A673 (cell line): ENCODE measurements at regions not wholly inside any gene's neighbourhood (a gene's known extent, or its start where the extent isn't known, plus 50 kb on each side); places are given as distances from the start of the nearest gene placed in this dataset.
A peak's percentile ranks its signal among the peaks of the same experiment; 100 is the strongest.

Source experiments
- BruUV-seq: library from RNA; stranded (reverse); fragments of 400-500 nt; replicated peaks from 2 replicates; lab custom pipeline; 2021; lab: Mats Ljungman, UMichigan
- CTCF ChIA-PET: fragments of 300-600 bp; sonication (Branson Sonifier 250); formaldehyde crosslinking; loops from one replicate; lab custom pipeline; 2022; ENCODE audit warnings: antibody characterized with exemption; lab: Charles Lee
- POLR2A ChIA-PET: fragments of 300-600 bp; sonication (Branson Sonifier 250); formaldehyde crosslinking; loops from one replicate; lab custom pipeline; 2022; ENCODE audit warnings: antibody characterized with exemption; ENCODE audit not compliant: low non-redundant PET; lab: Charles Lee
- DNase-seq: peaks from one replicate; pipeline ENCODE4 v3.0.0-alpha.2; 2015; ENCODE audit warnings: low spot score
- H3K27ac ChIP-seq: fragments of 200-600 bp; sonication (generic); 2 replicates; pipeline ENCODE4 v1.5.1; 2016; ENCODE audit warnings: mixed run types, low read depth, mild to moderate bottlenecking, mixed read lengths, antibody characterized with exemption, low read length; ENCODE audit not compliant: poor library complexity, severe bottlenecking
- H3K27me3 ChIP-seq: fragments of 200-600 bp; sonication (generic); replicated peaks from 2 replicates; pipeline ENCODE4 v1.6.1; 2017; ENCODE audit warnings: mixed run types, low read depth, mild to moderate bottlenecking, mixed read lengths, antibody characterized with exemption, low read length; ENCODE audit not compliant: insufficient read depth, poor library complexity
- H3K36me3 ChIP-seq: fragments of 200-600 bp; sonication (generic); 2 replicates; pipeline ENCODE4 v1.6.1; 2016; ENCODE audit warnings: mixed run types, mild to moderate bottlenecking, mixed read lengths, antibody characterized with exemption, low read length; ENCODE audit not compliant: insufficient read depth, poor library complexity, severe bottlenecking
- H3K4me1 ChIP-seq: fragments of 200-600 bp; sonication (generic); 2 replicates; pipeline ENCODE4 v1.6.1; 2017; ENCODE audit warnings: mixed run types, mild to moderate bottlenecking, mixed read lengths, antibody characterized with exemption, low read length; ENCODE audit not compliant: insufficient read depth, poor library complexity, severe bottlenecking
- H3K4me3 ChIP-seq: fragments of 200-600 bp; sonication (generic); 2 replicates; pipeline ENCODE4 v1.5.1; 2016; ENCODE audit warnings: low read depth, mixed run types, mild to moderate bottlenecking, mixed read lengths, low read length; ENCODE audit not compliant: poor library complexity, severe bottlenecking
- H3K9me3 ChIP-seq: fragments of 200-600 bp; sonication (generic); 2 replicates; pipeline ENCODE4 v1.6.1; 2016; ENCODE audit warnings: mixed run types, low read depth, mild to moderate bottlenecking, mixed read lengths, antibody characterized with exemption, low read length; ENCODE audit not compliant: poor library complexity, severe bottlenecking
- CTCF ChIP-seq: fragments of 300-800, 200-600 bp; sonication (generic); conservative IDR thresholded peaks from 2 replicates; pipeline ENCODE4 v1.5.1; 2017; ENCODE audit warnings: low read depth, mild to moderate bottlenecking, antibody characterized with exemption, low read length, moderate library complexity, mixed read lengths
- EZH2 ChIP-seq: fragments of 200-600 bp; sonication (generic); IDR thresholded peaks from 2 replicates; pipeline ENCODE4 v1.6.1; 2017; ENCODE audit warnings: borderline replicate concordance, low read depth, mild to moderate bottlenecking, mixed read lengths, antibody characterized with exemption, low read length; ENCODE audit not compliant: poor library complexity, severe bottlenecking
- intact Hi-C: fragments of 100-400 bp; cut with micrococcal nuclease; formaldehyde crosslinking; loops from one replicate; pipeline ENCODE4 v1.10.0; 2022; ENCODE audit not compliant: unreplicated experiment

DNA sequence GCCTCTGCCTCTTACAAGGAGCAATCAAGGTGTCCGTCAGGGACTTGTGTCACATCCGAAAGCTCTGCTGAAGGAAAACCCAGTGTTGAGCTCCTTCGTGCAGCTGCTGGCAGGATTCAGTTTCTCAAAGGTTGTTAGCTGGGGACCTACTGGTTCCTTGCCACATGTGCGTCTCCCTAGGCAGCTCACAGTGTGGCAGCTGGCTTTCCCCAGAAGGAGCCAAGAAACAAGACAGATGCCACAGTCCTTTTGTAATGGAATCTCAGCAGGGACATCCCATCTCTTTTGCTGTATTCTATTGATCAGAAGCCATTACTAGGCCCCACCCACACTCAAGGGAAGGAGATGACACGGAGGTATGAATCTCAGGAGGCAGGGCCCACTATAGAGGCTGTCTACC is 488.8 kb downstream of the CD83 start:
- no peak overlapping the region for H3K27ac ChIP-seq
- no peak overlapping the region for H3K4me3 ChIP-seq
- POLR2A ChIA-PET, result no interaction called here
- BruUV-seq, result no TSS peak
- no peaks in the 10 kb centered on the region for H3K27me3 ChIP-seq
- H3K9me3 ChIP-seq, result no peaks in the 10 kb centered on the region
- no peaks in the 10 kb centered on the region for H3K4me1 ChIP-seq
- CTCF ChIA-PET, result no interaction called here
- intact Hi-C loops, result no loop called here
- H3K36me3 ChIP-seq, result no peaks in the 10 kb centered on the region
- DNase-seq, result no peak
- no peak for TF ChIP-seq EZH2
- TF ChIP-seq CTCF, result no peak

- POLR2A ChIA-PET, result no interaction called here
- Histone ChIP-seq H3K27me3 (no peaks in the 10 kb centered on the region), H3K4me3 (no peak overlapping the region), H3K4me1 (no peaks in the 10 kb centered on the region), H3K36me3 (no peaks in the 10 kb centered on the region), H3K9me3 (no peaks in the 10 kb centered on the region), H3K27ac (no peak overlapping the region)
- intact Hi-C loops, result no loop called here
- DNase-seq, result no peak
- CTCF ChIA-PET, result no interaction called here
- TF ChIP-seq CTCF (no peak), EZH2 (no peak)
- BruUV-seq, result no TSS peak
Measured at GRCh38 chr6:14610141-14610540, 492.6 kb downstream of the CD83 start.

DNA sequence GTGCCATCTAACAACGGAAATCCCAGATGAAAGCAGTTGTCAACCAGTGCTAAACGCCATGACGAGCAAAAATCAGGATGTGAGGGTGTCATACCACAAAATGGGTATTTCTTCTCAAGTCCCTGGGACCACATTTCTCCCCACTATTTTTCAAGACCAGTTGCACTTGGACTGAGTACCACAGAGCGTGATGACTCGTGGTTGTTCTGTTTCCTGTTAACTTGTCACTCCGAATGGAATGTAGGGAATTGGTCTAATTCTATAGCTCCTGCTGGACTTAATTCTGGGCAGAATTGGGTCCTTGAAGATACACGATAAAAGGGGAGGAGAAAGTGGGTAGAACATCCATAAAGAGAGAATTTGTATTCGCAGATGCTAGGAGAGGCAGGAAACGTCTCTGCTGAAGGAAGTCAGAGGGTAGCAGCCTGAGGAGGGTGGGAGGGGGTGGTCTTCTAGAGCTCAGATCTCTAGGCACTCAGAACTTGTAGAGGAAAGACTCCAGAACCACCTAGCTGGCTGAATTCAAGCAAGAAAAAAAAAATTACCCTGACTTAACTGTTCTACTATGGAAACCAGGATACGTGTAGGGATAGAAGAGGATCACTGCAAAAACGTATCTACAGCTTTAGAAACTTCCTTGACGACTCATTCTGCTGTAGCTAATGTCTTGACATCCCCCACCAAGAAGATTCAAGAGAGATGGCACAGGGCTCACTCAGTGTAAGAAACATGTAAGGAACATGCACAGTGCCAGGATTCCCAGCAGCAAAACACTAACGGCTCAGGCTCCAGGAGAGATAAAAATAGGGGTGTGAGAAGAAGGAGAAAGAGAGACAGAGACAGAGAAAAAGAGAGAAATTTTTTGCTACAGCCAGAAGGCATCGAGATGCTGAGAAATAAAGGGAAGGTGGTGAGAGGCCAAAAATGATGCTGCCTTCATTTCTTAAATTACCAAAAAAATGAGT is 494.7 kb downstream of the CD83 start:
- Histone ChIP-seq H3K9me3 (peaks cover 4% of the 10 kb centered on the region), H3K27ac (no peak overlapping the region), H3K4me1 (no peaks in the 10 kb centered on the region), H3K36me3 (no peaks in the 10 kb centered on the region), H3K4me3 (no peak overlapping the region), H3K27me3 (no peaks in the 10 kb centered on the region)
- DNase-seq, result peak; percentile 29
- ChIA-PET POLR2A (interaction anchor here (0.7 kb wide), 1 partner anchor 756 kb away, joined by 4 read pairs; no protein-coding TSS in a partner anchor), CTCF (no interaction called here)
- no TSS peak for BruUV-seq
- intact Hi-C loops, result no loop called here
- TF ChIP-seq CTCF, result no peak
- no peak for TF ChIP-seq EZH2
